SK-N-SH (cell line): ENCODE measurements at regions not wholly inside any gene's neighbourhood (a gene's known extent, or its start where the extent isn't known, plus 50 kb on each side); places are given as distances from the start of the nearest gene placed in this dataset.

Experiments used
- CTCF ChIA-PET: fragments of 300-600, 350-600 bp; formaldehyde crosslinking; extraction: SDS; loops from one replicate; lab custom pipeline; 2021; lab: Yijun Ruan, JAX
- POLR2A ChIA-PET: fragments of 350-600 bp; sonication (Branson Sonifier 250); formaldehyde crosslinking; extraction: SDS; loops from one replicate; lab custom pipeline; 2020; ENCODE audit warnings: antibody characterized with exemption, inconsistent platforms; lab: Yijun Ruan, JAX
- DNase-seq: peaks from one replicate; pipeline ENCODE4 v3.0.0; 2012
- H2AFZ ChIP-seq: fragments of 200-600 bp; sonication (generic); 2 replicates; pipeline ENCODE4 v1.8.1; 2016; ENCODE audit warnings: antibody characterized with exemption, mild to moderate bottlenecking, low read depth
- H3F3A ChIP-seq: fragments of 200-600 bp; sonication (generic); replicated peaks from 2 replicates; pipeline ENCODE3; 2016; ENCODE audit warnings: antibody characterized with exemption, mild to moderate bottlenecking; ENCODE audit not compliant: insufficient read depth
- H3K27ac ChIP-seq, 2 experiments: fragments of 200-500 bp in 1 of 2; fragments of 200-600 bp in 1 of 2; sonication (Bioruptor generic) in 1 of 2; sonication (generic), shearing (Covaris generic) in 1 of 2; 2 replicates each; pipeline versions ENCODE4 v1.5.1 to v1.6.1; 2014 to 2016; ENCODE audit warnings: low read depth in 2 of 2, inconsistent platforms in 1 of 2, low read length in 1 of 2, mild to moderate bottlenecking in 1 of 2, mixed read lengths in 1 of 2
- H3K27me3 ChIP-seq: fragments of 200-600 bp; sonication (generic), shearing (Covaris generic); 2 replicates; pipeline ENCODE4 v1.6.1; 2016; ENCODE audit warnings: mixed run types; ENCODE audit not compliant: insufficient read depth
- H3K36me3 ChIP-seq, 2 experiments: fragments of 200-500 bp in 1 of 2; fragments of 200-600 bp in 1 of 2; sonication (Bioruptor generic) in 1 of 2; sonication (generic) in 1 of 2; replicated peaks in 1 of 2; 2 replicates each; pipeline versions ENCODE3 to v1.5.1; 2014 to 2016; ENCODE audit warnings: low read length in 1 of 2, mild to moderate bottlenecking in 1 of 2; ENCODE audit not compliant: insufficient read depth in 2 of 2, control insufficient read depth in 1 of 2
- H3K4me1 ChIP-seq, 2 experiments: fragments of 200-500 bp in 1 of 2; fragments of 200-600 bp in 1 of 2; sonication (Bioruptor generic) in 1 of 2; sonication (generic), shearing (Covaris generic) in 1 of 2; 2 replicates each; pipeline versions ENCODE4 v1.5.1 to v1.6.1; 2014 to 2016; ENCODE audit warnings: low read depth in 1 of 2, low read length in 1 of 2, mixed run types in 1 of 2; ENCODE audit not compliant: insufficient read depth in 2 of 2, control insufficient read depth in 1 of 2
- H3K4me2 ChIP-seq: fragments of 200-600 bp; sonication (generic), shearing (Covaris generic); 2 replicates; pipeline ENCODE4 v1.6.1; 2017; ENCODE audit warnings: mixed run types
- H3K4me3 ChIP-seq, 2 experiments: fragments of 200-500 bp in 1 of 2; fragments of 200-600 bp in 1 of 2; sonication (Bioruptor generic) in 1 of 2; sonication (generic), shearing (Covaris generic) in 1 of 2; 2 replicates each; pipeline versions ENCODE4 v1.5.1 to v1.8.1; 2014 to 2016; ENCODE audit warnings: low read depth in 2 of 2, inconsistent platforms in 1 of 2, low read length in 1 of 2, mild to moderate bottlenecking in 1 of 2, mixed read lengths in 1 of 2, moderate library complexity in 1 of 2
- H3K79me2 ChIP-seq: fragments of 200-600 bp; sonication (generic); 2 replicates; pipeline ENCODE4 v1.8.1; 2017; ENCODE audit warnings: mild to moderate bottlenecking; ENCODE audit not compliant: insufficient read depth
- H3K9ac ChIP-seq: fragments of 200-600 bp; sonication (generic); 2 replicates; pipeline ENCODE4 v1.6.1; 2017; ENCODE audit warnings: mixed run types
- H3K9me2 ChIP-seq: fragments of 200-600 bp; sonication (generic); 2 replicates; pipeline ENCODE4 v1.6.1; 2017; ENCODE audit warnings: mixed run types
- H3K9me3 ChIP-seq: fragments of 200-600 bp; sonication (generic); 2 replicates; pipeline ENCODE4 v1.6.1; 2017; ENCODE audit warnings: mixed run types, mild to moderate bottlenecking, moderate library complexity
- H4K20me1 ChIP-seq: fragments of 200-600 bp; sonication (generic); 2 replicates; pipeline ENCODE4 v1.6.1; 2017; ENCODE audit warnings: mild to moderate bottlenecking, mixed run types; ENCODE audit not compliant: insufficient read depth
- ELF1 ChIP-seq: IDR thresholded peaks from 2 replicates; pipeline ENCODE4 v1.4.0; 2012
- EP300 ChIP-seq, 2 experiments: IDR thresholded peaks; 2 replicates each; pipeline versions ENCODE4 v1.4.0 to v1.6.1; 2012; ENCODE audit warnings: borderline replicate concordance in 1 of 2, low read depth in 1 of 2, low read length in 1 of 2
- FOSL2 ChIP-seq: IDR thresholded peaks from 2 replicates; pipeline ENCODE4 v1.4.0; 2012; ENCODE audit warnings: low read depth, mild to moderate bottlenecking, moderate library complexity, borderline replicate concordance
- FOXJ3 ChIP-seq: sonication (generic); formaldehyde crosslinking; IDR thresholded peaks from 2 replicates; pipeline ENCODE4 v1.5.1; 2020; ENCODE audit warnings: mild to moderate bottlenecking, missing genetic modification reagents
- GATA2 ChIP-seq: sonication (generic); formaldehyde crosslinking; IDR thresholded peaks from 2 replicates; pipeline ENCODE4 v1.5.0; 2020; ENCODE audit warnings: mild to moderate bottlenecking, missing genetic modification reagents
- JUND ChIP-seq: IDR thresholded peaks from 2 replicates; pipeline ENCODE4 v1.4.0; 2012
- MXI1 ChIP-seq: IDR thresholded peaks from 2 replicates; pipeline ENCODE4 v1.6.1; 2012; ENCODE audit warnings: mild to moderate bottlenecking, low read depth, low read length, improper control_type of control experiment
- POLR2AphosphoS5 ChIP-seq: IDR thresholded peaks from 2 replicates; pipeline ENCODE4 v1.6.1; 2012; ENCODE audit warnings: low read depth, low read length
- RAD21 ChIP-seq: IDR thresholded peaks from 2 replicates; pipeline ENCODE4 v1.6.1; 2012; ENCODE audit warnings: mild to moderate bottlenecking, low read length
- RCOR1 ChIP-seq: fragments of 150-350 bp; IDR thresholded peaks from 2 replicates; pipeline ENCODE4 v1.6.1; 2017; ENCODE audit warnings: antibody characterized with exemption, low read length
- RXRA ChIP-seq: IDR thresholded peaks from 2 replicates; pipeline ENCODE4 v1.4.0; 2012; ENCODE audit warnings: low read depth, mild to moderate bottlenecking, borderline replicate concordance
- SIN3A ChIP-seq: IDR thresholded peaks from 2 replicates; pipeline ENCODE4 v1.6.1; 2012; ENCODE audit warnings: low read depth, mild to moderate bottlenecking, low read length, moderate library complexity, borderline replicate concordance
- SMC3 ChIP-seq: IDR thresholded peaks from 2 replicates; pipeline ENCODE4 v1.6.1; 2012; ENCODE audit warnings: low read depth, low read length, improper control_type of control experiment
- TCF12 ChIP-seq: IDR thresholded peaks from 2 replicates; pipeline ENCODE4 v1.4.0; 2012
- USF2 ChIP-seq: fragments of 150-350 bp; IDR thresholded peaks from 2 replicates; pipeline ENCODE4 v1.6.1; 2017; ENCODE audit warnings: antibody characterized with exemption, low read length, low read depth, borderline replicate concordance
- ZBTB33 ChIP-seq: IDR thresholded peaks from 2 replicates; pipeline ENCODE4 v1.4.0; 2012; ENCODE audit warnings: low read depth, borderline replicate concordance
- WGBS: methylation state at CpG from one replicate; pipeline ENCODE4 v1.1.6; 2017; ENCODE audit warnings: low lambda C conversion rate; 5-methylcytosine and 5-hydroxymethylcytosine counted together
- TF ChIP-seq, protein P1 (sequence below): IDR thresholded peaks from 2 replicates; pipeline ENCODE4 v1.6.1; 2012; ENCODE audit warnings: mild to moderate bottlenecking, low read depth, low read length, moderate library complexity

DNA sequence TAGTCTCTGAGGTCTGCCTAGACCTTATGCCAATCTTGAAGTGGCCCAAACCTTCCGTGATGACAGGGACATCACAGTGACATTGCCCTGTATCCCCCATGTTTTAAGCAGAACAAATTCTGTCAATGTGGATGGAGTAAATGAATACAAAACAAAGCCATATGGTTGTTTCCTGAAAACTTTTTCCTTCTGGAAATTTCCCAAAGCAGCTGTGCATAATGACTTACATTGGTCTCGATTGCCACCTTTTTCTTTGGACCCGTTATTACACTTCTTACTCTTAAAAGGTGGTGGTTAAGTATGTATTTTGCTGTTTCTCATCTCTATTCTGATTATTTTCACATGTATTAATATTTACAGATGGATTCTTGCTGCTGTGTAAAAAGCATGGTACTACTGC lies 411.2 kb upstream of the KLF6 start:
- Histone ChIP-seq H3K9ac (no peak overlapping the region), H3K4me1 (peaks cover 5 to 6% of the 10 kb centered on the region in 2 experiments; a peak in 3 of 4 replicates), H3K4me2 (no peak overlapping the region), H3K9me3 (no peaks in the 10 kb centered on the region), H3K27ac (peak overlapping the region; percentile 75 to 80; a peak in 3 of 4 replicates), H3K4me3 (no peak overlapping the region), H3K9me2 (no peaks in the 10 kb centered on the region), H4K20me1 (no peaks in the 10 kb centered on the region), H3F3A (peaks cover 16% of the 10 kb centered on the region), H2AFZ (no peak overlapping the region), H3K79me2 (no peaks in the 10 kb centered on the region), H3K36me3 (no peaks in the 10 kb centered on the region), H3K27me3 (no peaks in the 10 kb centered on the region)
- TF ChIP-seq, protein P1, sequence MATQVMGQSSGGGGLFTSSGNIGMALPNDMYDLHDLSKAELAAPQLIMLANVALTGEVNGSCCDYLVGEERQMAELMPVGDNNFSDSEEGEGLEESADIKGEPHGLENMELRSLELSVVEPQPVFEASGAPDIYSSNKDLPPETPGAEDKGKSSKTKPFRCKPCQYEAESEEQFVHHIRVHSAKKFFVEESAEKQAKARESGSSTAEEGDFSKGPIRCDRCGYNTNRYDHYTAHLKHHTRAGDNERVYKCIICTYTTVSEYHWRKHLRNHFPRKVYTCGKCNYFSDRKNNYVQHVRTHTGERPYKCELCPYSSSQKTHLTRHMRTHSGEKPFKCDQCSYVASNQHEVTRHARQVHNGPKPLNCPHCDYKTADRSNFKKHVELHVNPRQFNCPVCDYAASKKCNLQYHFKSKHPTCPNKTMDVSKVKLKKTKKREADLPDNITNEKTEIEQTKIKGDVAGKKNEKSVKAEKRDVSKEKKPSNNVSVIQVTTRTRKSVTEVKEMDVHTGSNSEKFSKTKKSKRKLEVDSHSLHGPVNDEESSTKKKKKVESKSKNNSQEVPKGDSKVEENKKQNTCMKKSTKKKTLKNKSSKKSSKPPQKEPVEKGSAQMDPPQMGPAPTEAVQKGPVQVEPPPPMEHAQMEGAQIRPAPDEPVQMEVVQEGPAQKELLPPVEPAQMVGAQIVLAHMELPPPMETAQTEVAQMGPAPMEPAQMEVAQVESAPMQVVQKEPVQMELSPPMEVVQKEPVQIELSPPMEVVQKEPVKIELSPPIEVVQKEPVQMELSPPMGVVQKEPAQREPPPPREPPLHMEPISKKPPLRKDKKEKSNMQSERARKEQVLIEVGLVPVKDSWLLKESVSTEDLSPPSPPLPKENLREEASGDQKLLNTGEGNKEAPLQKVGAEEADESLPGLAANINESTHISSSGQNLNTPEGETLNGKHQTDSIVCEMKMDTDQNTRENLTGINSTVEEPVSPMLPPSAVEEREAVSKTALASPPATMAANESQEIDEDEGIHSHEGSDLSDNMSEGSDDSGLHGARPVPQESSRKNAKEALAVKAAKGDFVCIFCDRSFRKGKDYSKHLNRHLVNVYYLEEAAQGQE = no peak
- TF ChIP-seq MXI1 (no peak), POLR2AphosphoS5 (no peak), EP300 (IDR thresholded peaks at IDR 0.05; ENCODE audit: borderline replicate concordance in 1 of 2, low read depth in 1 of 2, low read length in 1 of 2) (no peak), RAD21 (no peak)
- no peak for DNase-seq
- CTCF ChIA-PET = interaction anchor here (0.8 to 1.1 kb wide), 2 partner anchors 16 to 71 kb away, joined by 3 read pairs; no protein-coding TSS in a partner anchor
- 92% methylated on average over 3 of the region's 3 CpGs for WGBS
- POLR2A ChIA-PET = no interaction called here

- ChIA-PET POLR2A (no interaction called here), CTCF (no interaction called here)
- H3K27me3 ChIP-seq = no peaks in the 10 kb centered on the region
- WGBS = 97% methylated on average over 14 of the region's 14 CpGs
- H3K79me2 ChIP-seq = no peaks in the 10 kb centered on the region
- H3K9ac ChIP-seq = no peak overlapping the region
- no peaks in the 10 kb centered on the region for H4K20me1 ChIP-seq
- no peak overlapping the region for H3K4me3 ChIP-seq
- peaks cover 4 to 6% of the 10 kb centered on the region in 2 experiments; a peak in 3 of 4 replicates for H3K4me1 ChIP-seq
- H3K9me2 ChIP-seq = no peaks in the 10 kb centered on the region
- no peaks in the 10 kb centered on the region for H3K9me3 ChIP-seq
- peaks cover 16% of the 10 kb centered on the region for H3F3A ChIP-seq
- H3K36me3 ChIP-seq = no peaks in the 10 kb centered on the region
- DNase-seq = no peak
- no peak overlapping the region for H3K4me2 ChIP-seq
- peak overlapping the region in 1 of 2 experiments; percentile 75; a peak in 2 of 4 replicates for H3K27ac ChIP-seq
- H2AFZ ChIP-seq = no peak overlapping the region
- no peak for TF ChIP-seq EP300 (IDR thresholded peaks at IDR 0.05; ENCODE audit: borderline replicate concordance in 1 of 2, low read depth in 1 of 2, low read length in 1 of 2)
- no peak for TF ChIP-seq MXI1
- TF ChIP-seq, protein P1 = no peak
- TF ChIP-seq FOXJ3 (CRISPR knock-in tag) = no peak
- TF ChIP-seq GATA2 (CRISPR knock-in tag) = no peak
- TF ChIP-seq POLR2AphosphoS5 = no peak
- TF ChIP-seq JUND = peak; percentile 36; the same call in 1 of the 2 replicates
- TF ChIP-seq RAD21 = no peak
- peak; percentile 37; the same call in 1 of the 2 replicates for TF ChIP-seq TCF12
- TF ChIP-seq RCOR1 = no peak
- TF ChIP-seq SMC3 = no peak
- peak; percentile 74 for TF ChIP-seq FOSL2
- TF ChIP-seq SIN3A = no peak
- TF ChIP-seq ELF1 = no peak
- 0 out of 2 replicates have a peak, but pooled peaks have one; percentile 36 for TF ChIP-seq ZBTB33
- no peak for TF ChIP-seq USF2
- no peak for TF ChIP-seq RXRA
Observed at GRCh38 chr10:4195213-4195612, 410.2 kb upstream of the KLF6 start.
